HG03457 (cell line): ENCODE measurements at regions not wholly inside any gene's neighbourhood (a gene's known extent, or its start where the extent isn't known, plus 50 kb on each side); places are given as distances from the start of the nearest gene placed in this dataset.

Experiments used
- ATAC-seq: cut with Tn5 transposase; IDR thresholded peaks from one replicate; pipeline ENCODE4 v1.9.1; 2021; ENCODE audit warnings: moderate number of reproducible peaks; ENCODE audit not compliant: unreplicated experiment

- ATAC-seq, result no peak
Measured at GRCh38 chr2:88283886-88284592, 113.9 kb downstream of the THNSL2 start.

- no peak for ATAC-seq
Measured at GRCh38 chr2:88281302-88282217, 111.4 kb downstream of the THNSL2 start.

GRCh38 chr2:88269836-88270235 is 99.7 kb downstream of the THNSL2 start:
- ATAC-seq, result no peak

- ATAC-seq, result no peak
Measured at GRCh38 chr2:88265352-88266303, 95.5 kb downstream of the THNSL2 start.

GRCh38 chr2:88263861-88264260 is 93.7 kb downstream of the THNSL2 start:
- no peak for ATAC-seq

GRCh38 chr2:88261725-88262124 is 91.6 kb downstream of the THNSL2 start:
- no peak for ATAC-seq

- no peak for ATAC-seq
Measured at GRCh38 chr2:88258208-88258607, 88.1 kb downstream of the THNSL2 start.

- no peak for ATAC-seq
Measured at GRCh38 chr2:88254437-88255091, 84.4 kb downstream of the THNSL2 start.

GRCh38 chr2:88253997-88254396 is 83.9 kb downstream of the THNSL2 start:
- ATAC-seq, result no peak

- ATAC-seq, result no peak
Measured at GRCh38 chr2:88253375-88253774, 83.2 kb downstream of the THNSL2 start.

GRCh38 chr2:88252646-88253045 is 82.5 kb downstream of the THNSL2 start:
- ATAC-seq, result no peak

GRCh38 chr2:88252111-88252510 is 82.0 kb downstream of the THNSL2 start:
- ATAC-seq, result no peak

GRCh38 chr2:88250404-88250803 is 80.3 kb downstream of the THNSL2 start:
- ATAC-seq, result no peak

GRCh38 chr2:88248280-88248828 is 78.2 kb downstream of the THNSL2 start:
- no peak for ATAC-seq

- no peak for ATAC-seq
Measured at GRCh38 chr2:88247531-88247930, 77.4 kb downstream of the THNSL2 start.

- no peak for ATAC-seq
Measured at GRCh38 chr2:88245109-88245508, 75.0 kb downstream of the THNSL2 start.

- no peak for ATAC-seq
Measured at GRCh38 chr2:88239781-88240180, 69.6 kb downstream of the THNSL2 start.

- no peak for ATAC-seq
Measured at GRCh38 chr2:88236666-88237065, 66.5 kb downstream of the THNSL2 start.
